GM19238 (cell line): ENCODE measurements at regions not wholly inside any gene's neighbourhood (a gene's known extent, or its start where the extent isn't known, plus 50 kb on each side); places are given as distances from the start of the nearest gene placed in this dataset.
"Not testable (repeated sequence)": the region's sequence is repeated elsewhere in the genome, so short reads cannot be mapped to it uniquely, and the experiment has no call there.

Experiments used
- DNase-seq: peaks from one replicate; pipeline ENCODE4 v3.0.0; 2011; ENCODE audit warnings: low spot score; ENCODE audit not compliant: insufficient read length

DNA sequence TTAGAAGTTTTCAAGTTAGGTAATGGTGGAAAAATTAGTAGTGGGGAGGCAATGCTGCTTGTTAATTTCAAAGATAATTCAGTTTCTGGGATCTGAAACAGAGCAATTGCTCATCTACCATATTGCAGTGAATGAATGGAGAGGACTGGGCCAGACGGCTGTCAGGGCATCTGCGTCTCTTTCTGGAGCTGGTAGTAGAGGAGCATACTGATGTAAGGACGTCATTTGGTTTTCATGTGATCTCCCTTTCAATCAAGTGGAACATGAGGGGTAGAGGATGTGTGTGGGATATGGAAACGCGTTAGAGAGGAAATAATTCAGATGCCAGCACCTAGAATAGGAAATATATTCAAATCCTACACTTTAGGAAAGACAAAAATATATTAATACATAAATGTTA lies 490.3 kb downstream of the ADCYAP1 start:
- no peak for DNase-seq

DNA sequence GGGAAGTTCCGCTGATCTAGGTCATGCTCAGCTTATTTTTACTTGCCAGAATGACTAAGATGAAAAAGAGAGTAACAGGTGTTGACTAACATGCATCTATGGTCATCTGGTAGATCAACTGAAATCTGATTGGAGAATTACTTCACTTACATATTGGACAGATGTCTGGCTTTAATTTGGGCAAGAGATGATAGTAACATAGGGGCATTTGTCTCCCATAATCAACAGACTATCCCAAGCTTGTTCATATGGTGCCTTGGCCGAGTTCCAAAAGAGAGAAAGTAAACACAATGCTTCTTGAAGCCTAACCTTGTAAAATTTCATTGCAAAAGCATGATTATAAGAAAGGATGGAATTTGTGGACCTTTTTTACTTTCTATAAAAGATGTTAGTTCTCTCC lies 503.7 kb downstream of the ADCYAP1 start:
- DNase-seq = no peak

DNA sequence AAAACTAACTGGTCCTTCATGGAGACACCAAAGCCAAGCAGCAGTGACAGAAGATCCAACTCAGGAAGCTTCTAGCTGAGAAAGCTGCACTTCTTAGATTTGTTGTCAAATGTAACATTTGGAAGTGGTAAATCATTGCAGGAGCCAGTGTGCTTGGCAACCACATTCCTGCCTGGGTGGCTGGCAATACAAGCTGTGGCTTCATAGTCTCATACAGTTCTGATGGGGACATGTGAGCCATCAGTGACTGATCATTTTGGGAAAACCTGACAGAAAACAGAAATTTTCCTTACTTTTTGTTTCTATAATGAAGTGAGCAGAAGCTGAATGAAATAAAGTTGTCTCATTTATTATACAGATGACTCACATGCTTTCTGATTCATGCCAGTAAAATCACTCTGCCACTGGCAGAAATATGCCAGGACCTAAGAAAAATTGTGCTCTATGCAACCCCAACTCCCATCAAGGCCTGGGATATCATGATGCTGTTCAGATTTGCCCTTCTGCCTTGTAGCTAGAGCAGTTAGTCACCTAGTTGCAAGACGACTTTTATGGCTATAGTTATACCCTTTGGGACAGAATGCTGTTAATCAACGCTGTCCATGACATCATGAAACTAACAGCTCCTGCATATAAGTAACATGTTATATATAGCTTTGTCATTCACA lies 508.1 kb downstream of the ADCYAP1 start:
- DNase-seq = no peak

DNA sequence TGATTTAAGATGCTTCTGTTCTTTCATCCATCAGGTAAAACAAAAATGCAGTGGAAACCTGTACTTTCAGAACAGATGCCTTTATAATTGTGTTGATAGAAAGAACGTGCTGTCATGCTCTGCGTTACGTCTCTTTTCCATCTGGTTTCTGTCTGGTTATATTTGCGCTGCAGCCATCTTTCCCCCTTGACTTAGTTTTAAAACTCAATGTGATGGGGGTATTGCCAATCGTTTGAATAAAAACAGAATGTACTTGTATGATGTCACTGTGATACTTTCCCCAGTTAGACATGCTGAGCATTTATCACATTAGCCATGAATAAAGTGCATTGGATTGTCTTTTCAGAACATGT lies 508.6 kb downstream of the ADCYAP1 start:
- DNase-seq = no peak

- no peak for DNase-seq
These were observed 511.4 kb downstream of the ADCYAP1 start for GRCh38 chr18:1416074-1416473.

DNA sequence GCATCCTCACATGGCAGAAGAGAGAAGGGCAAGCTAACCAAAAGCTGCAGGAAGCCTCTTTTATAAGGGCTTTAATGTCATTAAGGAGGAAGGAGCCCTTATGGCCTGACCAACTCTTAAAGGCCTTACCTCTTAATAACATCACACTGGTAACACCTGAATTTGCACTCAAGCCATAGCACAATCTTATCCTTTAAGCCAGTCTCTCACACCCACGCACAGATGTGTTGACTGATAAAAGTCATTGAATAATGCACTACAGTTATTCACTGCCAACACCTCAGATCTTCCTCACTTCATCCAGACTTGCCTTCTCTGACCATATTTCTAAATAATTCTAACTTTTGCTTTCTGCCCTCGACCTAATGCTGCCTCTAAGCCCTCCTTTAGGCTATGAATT lies 516.8 kb downstream of the ADCYAP1 start:
- no peak for DNase-seq

- no peak for DNase-seq
These were observed 518.0 kb downstream of the ADCYAP1 start for GRCh38 chr18:1422634-1423033.

DNA sequence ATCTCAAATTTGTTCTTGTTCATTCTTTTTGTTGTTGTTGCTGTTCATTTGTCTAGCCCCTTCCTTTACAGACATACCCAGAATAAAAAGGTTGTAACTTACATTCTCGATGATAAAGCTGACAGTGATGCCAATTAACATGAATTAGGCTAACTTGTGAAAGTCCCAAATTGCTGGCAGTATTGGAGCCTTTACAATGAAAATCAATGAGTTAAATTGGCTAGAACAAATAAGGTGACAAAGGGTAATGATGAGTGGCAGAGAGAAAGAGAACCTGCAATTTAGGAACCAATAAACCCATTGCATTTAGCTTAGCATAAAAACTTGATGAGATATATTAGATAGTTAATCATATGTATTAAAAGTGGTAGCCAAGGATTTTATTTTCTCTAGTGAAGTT lies 521.0 kb downstream of the ADCYAP1 start:
- no peak for DNase-seq

- DNase-seq = no peak
These were observed 530.8 kb downstream of the ADCYAP1 start for GRCh38 chr18:1435487-1435886.

GRCh38 chr18:1436199-1436598 lies 531.5 kb downstream of the ADCYAP1 start:
- DNase-seq = no peak

DNA sequence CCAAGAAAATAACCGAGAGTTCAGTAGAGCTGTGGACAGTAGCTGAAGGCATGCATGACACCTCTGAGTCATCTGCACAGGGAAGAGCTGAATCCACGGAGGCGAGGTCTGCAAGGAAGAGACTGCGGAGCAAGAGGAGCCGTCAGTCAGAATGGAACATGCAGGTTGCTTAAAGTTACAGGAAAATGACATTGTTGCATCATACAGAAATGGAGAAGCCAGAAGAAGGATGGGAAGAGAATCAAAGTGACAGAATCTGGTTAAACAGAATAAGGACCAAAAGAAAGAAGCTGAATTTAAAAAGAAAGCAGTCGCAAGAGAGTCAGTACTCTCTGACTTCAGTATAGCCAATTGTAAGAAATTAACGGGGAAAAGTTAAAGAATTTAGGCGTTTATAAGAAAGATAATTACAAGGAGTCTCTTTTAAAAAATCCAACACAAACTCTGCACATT lies 533.8 kb downstream of the ADCYAP1 start:
- no peak for DNase-seq

- DNase-seq = no peak
These were observed 534.3 kb downstream of the ADCYAP1 start for GRCh38 chr18:1438967-1439366.

- DNase-seq = not testable (repeated sequence)
These were observed 539.4 kb downstream of the ADCYAP1 start for GRCh38 chr18:1444062-1444461.

- DNase-seq = no peak
These were observed 542.1 kb downstream of the ADCYAP1 start for GRCh38 chr18:1446765-1447164.

GRCh38 chr18:1452821-1453220 lies 548.1 kb downstream of the ADCYAP1 start:
- no peak for DNase-seq

DNA sequence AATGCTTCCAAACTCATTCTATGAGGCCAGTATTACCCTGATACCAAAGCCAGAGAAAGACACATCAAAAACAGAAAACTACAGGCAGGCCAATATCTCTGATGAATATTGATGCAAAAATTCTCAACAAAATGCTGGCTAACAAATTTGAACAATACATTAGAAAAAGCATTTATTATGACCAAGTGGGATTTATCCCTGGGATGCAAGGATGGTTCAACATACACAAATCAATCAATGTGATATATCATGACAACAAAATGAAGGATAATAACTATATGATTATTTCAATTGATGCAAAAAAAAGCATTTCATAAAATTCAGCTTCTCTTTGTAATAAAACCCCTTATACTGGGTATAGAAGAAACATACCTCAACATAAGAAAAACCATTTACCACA lies 550.9 kb downstream of the ADCYAP1 start:
- no peak for DNase-seq

- DNase-seq = no peak
These were observed 553.9 kb downstream of the ADCYAP1 start for GRCh38 chr18:1458547-1458946.

DNA sequence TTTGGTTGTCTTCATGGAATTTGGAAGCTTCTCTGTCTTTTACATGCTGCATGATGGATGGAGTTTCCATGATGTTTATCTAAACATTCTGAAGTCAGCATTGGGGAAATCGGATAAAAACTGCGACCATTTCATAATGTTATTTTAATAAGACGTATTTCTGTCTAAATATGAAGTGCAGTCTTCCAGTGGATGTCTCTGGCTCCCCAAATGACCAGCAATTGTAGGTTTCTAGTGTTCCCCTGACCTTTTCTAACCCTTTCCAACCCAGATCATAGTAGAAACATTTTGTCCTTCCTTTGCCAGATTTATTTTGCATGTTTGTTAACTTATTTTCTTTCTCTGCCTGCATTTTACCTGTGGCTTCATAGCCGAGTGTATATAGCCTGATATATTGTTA lies 559.3 kb downstream of the ADCYAP1 start:
- no peak for DNase-seq

DNA sequence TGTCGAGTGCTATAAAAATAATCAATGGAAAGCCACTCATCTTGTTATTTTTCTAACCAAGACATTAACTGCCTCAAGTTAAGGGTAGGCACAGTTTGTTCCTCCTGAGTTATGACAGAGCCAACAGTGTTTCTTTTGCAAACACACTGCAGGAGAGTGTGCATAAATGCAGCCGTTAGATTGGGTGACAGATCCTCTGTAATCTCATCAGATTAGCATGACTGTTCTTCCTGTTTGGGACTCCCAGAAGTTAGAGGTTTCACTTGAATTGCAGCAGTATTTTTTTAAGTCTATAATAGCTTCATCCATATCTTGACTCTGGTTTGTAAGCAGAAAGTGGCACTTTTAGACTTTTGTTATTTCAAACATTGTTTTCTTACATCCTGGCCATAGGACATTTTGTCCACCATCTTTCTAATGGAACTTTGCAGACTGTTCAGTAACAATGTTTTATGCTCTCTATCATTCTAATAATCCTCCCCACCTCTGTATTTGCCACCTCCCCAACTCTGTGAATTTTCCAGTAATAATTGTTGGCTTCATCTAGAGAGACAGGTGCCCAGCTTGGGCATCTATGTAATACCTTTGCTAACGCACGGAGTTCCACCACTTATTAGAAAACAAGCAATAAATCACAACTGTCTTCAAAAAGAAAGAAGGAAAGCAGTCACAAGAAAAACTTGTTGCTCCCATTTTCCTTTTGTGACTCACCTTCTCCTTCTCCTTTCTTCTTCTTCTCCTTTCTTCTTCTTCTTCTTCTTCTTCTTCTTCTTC lies 560.0 kb downstream of the ADCYAP1 start:
- DNase-seq = no peak

DNA sequence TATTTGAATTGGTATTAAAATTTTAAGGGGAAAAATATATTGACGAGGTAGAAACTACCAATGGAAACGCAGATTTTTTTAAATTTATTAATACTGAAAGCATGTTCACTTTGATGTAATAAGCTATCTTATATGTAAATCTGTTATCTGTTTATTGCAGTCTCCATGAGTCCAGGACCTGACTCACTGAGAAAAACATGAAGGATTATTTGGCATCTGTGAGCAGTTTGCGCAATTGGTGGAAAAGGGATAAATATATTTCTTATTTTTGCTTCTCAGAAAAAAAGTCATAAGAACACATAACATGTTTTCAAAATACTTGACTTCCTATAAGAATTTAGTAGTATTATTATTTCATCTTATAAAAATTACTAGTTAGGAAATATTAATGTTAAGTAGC lies 561.4 kb downstream of the ADCYAP1 start:
- DNase-seq = no peak

- no peak for DNase-seq
These were observed 562.8 kb downstream of the ADCYAP1 start for GRCh38 chr18:1467461-1467964.

- no peak for DNase-seq
These were observed 563.9 kb downstream of the ADCYAP1 start for GRCh38 chr18:1468550-1468949.

GRCh38 chr18:1475867-1476266 lies 571.2 kb downstream of the ADCYAP1 start:
- DNase-seq = no peak
